HG03558 (cell line): ENCODE measurements at regions not wholly inside any gene's neighbourhood (a gene's known extent, or its start where the extent isn't known, plus 50 kb on each side); places are given as distances from the start of the nearest gene placed in this dataset.

Experiments used
- ATAC-seq: cut with Tn5 transposase; IDR thresholded peaks from one replicate; pipeline ENCODE4 v1.9.1; 2021; ENCODE audit warnings: moderate number of reproducible peaks; ENCODE audit not compliant: unreplicated experiment; ENCODE audit errors: extremely low read depth

- ATAC-seq: no peak
Measured at GRCh38 chr1:57795886-57796285, 372.0 kb upstream of the DAB1 start.

DNA sequence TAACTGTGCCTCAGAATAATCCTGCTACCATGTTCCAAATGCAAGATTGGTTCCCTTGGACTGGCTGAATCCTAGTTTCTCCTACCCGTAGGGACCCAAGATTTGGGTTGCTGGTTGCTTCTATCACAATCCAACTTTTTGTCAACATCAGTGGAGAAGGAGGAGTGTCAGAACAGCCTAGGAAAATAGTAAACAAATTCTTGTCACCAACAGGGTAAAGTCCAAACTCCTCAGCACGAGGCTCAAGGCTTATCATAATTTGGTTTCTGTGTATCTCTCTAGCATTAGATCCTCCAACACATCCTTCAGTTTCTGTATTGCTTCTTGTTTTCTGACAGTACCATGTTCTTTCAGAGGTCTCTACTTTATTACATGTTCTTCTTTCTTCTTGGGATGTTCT lies 370.2 kb upstream of the DAB1 start:
- no peak for ATAC-seq

DNA sequence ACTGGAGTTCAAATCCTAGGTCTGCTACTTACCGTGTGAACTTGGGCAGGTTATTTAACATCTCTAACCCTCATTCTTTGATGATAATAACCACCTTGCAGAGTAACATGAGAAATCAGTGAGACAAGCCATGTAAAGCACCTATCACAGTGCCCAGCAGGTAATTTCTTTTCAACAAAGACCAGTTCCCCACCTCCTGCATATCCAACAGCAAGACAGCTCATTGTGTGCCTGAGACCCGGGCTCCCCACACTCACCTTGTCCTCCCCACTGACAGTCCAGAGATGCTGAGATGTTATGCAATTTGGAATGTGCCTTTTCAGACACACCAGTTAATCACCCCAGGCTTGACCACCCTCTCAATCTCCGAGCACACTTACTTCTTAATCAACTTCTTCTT lies 367.6 kb upstream of the DAB1 start:
- ATAC-seq: no peak

DNA sequence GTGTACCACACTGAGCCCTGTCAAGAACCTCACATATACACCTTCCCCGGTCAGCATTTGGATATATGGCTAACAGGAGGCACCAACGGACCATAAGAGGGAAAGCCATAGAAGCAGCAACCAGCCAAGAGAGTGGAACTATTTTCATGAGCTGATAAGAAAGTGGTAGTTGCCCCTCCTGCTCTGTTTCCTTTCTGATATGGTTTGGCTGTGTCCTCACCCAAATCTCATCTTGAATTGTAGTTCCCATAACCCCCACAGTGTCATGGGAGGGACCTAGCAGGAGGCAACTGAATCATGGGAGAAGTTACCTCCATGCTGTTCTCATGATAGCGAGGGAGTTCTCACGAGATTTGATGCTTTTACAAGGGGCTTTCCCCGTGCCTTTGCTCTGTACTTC lies 366.1 kb upstream of the DAB1 start:
- no peak for ATAC-seq

- no peak for ATAC-seq
Measured at GRCh38 chr1:57788313-57788712, 364.5 kb upstream of the DAB1 start.

GRCh38 chr1:57784356-57784755 lies 360.5 kb upstream of the DAB1 start:
- ATAC-seq: no peak

DNA sequence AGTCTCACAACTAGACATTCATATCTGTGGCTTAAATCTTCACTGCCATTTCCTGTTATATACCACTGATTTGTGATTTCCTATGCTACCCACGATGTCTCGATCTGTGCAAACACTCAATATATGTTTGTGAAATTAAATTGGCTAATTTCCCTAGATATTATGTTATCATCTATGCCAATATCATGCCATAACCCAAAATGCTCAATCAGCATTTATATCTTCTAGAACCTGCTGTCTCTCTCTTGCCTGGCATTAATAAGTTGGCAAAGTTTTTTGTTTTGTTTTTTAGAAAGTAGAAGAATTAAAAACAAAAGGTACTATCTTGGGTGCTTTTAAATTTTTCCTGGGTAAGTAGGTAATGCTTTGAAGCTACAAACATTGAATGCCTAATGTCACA lies 358.5 kb upstream of the DAB1 start:
- ATAC-seq: no peak

- no peak for ATAC-seq
Measured at GRCh38 chr1:57772580-57773195, 348.8 kb upstream of the DAB1 start.

GRCh38 chr1:57770772-57771171 lies 346.9 kb upstream of the DAB1 start:
- no peak for ATAC-seq

GRCh38 chr1:57770236-57770635 lies 346.4 kb upstream of the DAB1 start:
- no peak for ATAC-seq

GRCh38 chr1:57761628-57762027 lies 337.8 kb upstream of the DAB1 start:
- no peak for ATAC-seq

DNA sequence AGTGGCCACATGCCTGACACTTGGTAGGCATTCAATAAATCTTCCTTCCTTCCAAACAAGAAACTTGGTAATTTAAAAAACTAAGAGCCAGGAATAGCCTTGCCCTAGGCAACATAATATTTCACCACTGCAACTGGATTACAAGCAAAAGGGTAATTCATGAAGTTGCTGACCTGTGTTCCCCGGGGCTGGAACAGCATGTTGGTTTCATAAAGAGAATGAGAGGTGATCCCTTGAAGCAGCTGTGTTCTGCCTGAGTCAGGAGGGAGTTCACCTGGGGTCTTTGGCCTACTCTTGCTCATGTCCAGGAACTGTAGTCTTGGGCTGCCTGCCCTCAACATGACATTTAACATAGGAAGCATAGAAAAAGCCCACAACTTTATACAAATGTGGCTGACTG lies 329.0 kb upstream of the DAB1 start:
- no peak for ATAC-seq

- ATAC-seq: no peak
Measured at GRCh38 chr1:57748719-57749118, 324.9 kb upstream of the DAB1 start.

- ATAC-seq: no peak
Measured at GRCh38 chr1:57747818-57748217, 324.0 kb upstream of the DAB1 start.

GRCh38 chr1:57741521-57741920 lies 317.7 kb upstream of the DAB1 start:
- ATAC-seq: peak; percentile 88

DNA sequence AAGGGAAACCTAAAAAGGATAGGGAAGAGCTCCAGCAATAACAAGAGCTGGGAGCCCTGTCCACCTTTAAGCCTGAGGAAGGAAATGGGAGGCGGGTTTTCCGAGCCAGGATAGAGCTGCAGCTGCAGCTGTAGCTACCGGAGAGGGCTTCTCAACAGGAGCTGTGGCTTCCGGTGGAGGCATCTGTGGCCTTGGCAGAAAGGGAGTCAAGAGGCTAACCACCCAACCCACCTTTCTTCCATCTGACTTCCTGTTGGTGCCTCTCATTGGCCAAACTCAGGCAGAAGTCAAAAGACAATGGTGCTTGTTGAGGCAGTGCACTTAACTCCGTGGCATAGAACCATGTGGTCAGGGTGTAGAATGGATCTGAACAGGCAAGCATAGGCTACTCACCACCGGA lies 313.1 kb upstream of the DAB1 start:
- no peak for ATAC-seq

GRCh38 chr1:57729181-57729580 lies 305.3 kb upstream of the DAB1 start:
- no peak for ATAC-seq

DNA sequence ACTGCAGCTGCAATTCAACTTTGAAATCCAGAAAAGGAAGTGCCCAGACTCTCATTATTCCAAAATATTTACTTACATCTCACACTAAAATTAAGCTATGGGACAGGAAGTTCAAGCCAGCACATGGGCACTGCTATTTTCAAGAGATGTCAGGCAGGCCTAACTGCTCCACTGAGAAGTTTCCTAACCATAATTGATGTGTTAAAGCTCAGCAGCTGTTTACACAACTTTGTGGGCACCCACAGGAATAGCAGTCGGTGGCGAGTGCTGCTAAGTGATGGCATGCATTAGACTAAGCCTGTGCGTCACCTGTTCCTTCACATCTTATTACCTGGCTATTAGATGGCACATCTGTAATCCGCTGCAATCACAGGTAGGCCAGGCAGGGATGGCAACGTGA lies 303.3 kb upstream of the DAB1 start:
- ATAC-seq: no peak

DNA sequence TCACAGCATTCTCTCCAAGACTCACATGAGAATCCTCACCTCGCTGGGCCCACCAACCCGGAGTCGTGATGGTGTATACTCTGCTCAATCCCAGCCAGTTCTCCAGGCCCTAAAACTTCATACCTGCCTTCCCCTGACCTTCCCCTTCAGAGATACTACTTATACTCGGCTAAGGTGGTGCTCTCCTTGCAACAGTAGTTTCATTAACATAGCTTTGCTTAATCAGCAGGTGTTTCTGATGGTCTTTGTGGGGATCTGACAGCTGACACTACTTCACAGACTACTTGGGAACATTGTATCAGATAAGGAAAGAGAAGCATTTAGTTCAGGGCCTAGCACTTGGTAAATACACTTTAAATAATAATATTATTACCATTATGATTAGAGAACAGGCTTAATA lies 301.5 kb upstream of the DAB1 start:
- ATAC-seq: no peak

DNA sequence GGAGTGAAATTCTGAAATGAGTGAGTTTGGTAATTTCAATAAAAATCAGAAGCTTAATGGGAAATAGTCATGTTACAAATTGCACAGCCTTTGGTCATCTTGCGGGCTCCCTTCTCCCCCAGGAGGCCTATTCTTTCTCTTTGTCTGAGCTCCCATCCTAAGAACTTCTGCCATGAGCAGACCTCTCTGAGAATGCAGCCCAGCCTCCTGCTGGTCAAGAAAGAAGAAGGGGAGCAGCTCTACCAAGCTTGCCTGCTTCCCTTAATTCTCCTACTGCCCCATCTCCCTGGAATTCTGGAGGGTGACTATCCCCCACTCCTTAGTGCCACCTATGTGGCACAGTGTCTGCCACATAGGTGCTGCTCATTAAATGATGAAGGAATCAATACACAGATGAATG lies 300.7 kb upstream of the DAB1 start:
- ATAC-seq: no peak

GRCh38 chr1:57722285-57722978 lies 298.6 kb upstream of the DAB1 start:
- no peak for ATAC-seq

DNA sequence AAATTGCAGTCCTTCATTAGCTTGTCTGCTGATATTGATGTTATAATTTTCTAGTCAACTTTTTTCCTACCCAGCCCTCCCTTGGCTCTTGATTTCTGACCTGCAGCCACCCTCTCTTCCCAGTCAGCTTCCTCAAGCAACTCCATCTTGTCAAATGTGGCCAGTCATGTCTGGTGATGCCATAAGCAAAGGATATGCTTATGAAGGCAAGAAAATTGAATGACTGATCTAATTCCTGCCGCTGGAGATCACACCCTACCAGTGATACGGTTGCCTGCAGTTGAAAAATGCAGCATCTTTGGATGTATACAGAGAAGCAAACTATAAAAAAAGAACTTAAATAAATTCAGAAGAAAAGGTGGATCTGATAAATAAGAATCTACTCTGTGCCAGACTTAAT lies 297.1 kb upstream of the DAB1 start:
- no peak for ATAC-seq
